GM21381 (cell line): ENCODE measurements at regions not wholly inside any gene's neighbourhood (a gene's known extent, or its start where the extent isn't known, plus 50 kb on each side); places are given as distances from the start of the nearest gene placed in this dataset.
A peak's percentile ranks its signal among the peaks of the same experiment; 100 is the strongest.
"Not testable (repeated sequence)": the region's sequence is repeated elsewhere in the genome, so short reads cannot be mapped to it uniquely, and the experiment has no call there.

ENCODE experiments used
- ATAC-seq: cut with Tn5 transposase; IDR thresholded peaks from one replicate; pipeline ENCODE4 v1.9.1; 2021; ENCODE audit warnings: mild to moderate bottlenecking, moderate library complexity; ENCODE audit not compliant: unreplicated experiment

DNA sequence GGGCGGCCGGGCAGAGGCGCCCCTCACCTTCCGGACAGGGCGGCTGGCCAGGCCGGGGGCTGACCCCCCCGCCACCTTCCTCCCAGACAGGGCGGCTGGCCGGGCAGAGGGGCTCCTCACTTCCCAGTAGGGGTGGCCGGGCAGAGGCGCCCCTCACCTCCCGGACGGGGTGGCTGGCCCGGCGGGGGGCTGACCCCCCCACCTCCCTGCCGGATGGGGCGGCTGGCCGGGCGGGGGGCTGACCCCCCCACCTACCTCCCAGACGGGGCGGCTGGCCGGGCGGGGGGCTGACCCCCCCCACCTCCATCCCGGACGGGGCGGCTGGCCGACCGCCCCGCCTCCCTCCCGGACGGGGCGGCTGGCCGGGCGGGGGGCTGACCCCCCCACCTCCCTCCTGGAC, 1615.5 kb upstream of the C9orf72 start:
- not testable (repeated sequence) for ATAC-seq

DNA sequence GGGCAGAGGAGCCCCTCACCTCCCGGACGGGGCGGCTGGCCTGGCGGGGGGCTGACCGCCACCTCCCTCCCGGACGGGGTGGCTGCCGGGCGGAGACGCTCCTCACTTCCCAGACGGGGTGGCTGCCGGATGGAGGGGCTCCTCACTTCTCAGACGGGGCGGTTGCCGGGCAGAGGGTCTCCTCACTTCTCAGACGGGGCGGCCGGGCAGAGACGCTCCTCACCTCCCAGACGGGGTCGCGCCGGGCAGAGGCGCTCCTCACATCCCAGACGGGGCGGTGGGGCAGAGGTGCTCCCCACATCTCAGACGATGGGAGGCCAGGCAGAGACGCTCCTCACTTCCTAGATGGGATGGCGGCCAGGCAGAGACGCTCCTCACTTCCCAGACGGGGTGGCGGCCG, 1615.9 kb upstream of the C9orf72 start:
- not testable (repeated sequence) for ATAC-seq

DNA sequence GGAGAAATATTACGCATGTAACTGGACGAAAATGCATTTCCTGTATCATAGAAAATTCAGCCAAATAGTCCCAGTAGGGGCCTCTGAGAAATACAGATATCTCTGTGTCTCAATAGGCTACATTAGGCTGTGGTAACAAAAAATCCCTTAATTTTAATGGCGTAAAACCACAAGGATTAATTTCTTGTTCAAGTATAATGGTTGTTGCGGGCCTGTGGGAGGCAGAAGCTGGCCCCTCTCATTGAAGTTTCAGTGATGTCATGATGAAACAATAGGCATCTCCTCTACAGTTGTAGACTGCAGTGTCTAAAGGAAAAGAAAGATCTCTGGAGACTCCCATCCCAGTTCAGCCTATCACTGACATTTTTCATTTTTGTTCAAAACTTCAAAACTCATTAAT, 1625.6 kb upstream of the C9orf72 start:
- ATAC-seq = no peak

DNA sequence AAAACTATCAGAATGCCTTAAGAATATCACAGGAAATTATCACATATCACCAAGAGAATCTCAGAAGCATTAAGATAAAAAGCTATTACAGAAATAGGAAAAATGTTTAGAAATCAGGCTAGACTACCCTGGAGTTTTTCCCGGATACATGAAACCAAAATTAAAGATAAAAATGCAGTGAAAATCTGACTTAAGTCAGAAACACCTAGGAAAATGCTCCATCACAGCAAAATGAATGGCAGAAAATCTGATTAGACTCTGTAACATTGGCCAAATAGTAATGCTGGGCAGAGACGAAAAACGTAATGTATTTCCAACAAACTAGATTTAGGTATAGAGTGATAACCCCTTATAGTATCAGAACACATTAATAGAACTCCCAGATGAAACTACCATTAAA, 1626.7 kb upstream of the C9orf72 start:
- ATAC-seq = no peak

DNA sequence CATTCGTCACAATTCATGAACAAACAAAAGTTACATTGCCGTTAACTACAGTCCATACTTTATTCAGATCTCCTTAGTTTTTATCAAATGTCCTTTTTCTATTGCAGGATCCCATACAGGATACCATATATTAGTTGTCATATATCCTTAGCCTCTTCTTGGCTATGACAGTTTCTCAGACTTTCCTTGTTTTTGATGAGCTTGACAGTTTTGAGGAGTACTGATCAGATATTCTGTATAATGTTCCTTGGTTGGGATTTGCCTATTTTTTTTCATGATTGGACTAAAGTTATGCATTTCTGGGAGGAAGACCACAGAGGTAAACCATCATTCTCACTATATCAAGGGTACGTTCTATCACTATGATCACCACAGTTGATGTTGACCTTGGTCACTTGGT, 1627.4 kb upstream of the C9orf72 start:
- no peak for ATAC-seq

DNA sequence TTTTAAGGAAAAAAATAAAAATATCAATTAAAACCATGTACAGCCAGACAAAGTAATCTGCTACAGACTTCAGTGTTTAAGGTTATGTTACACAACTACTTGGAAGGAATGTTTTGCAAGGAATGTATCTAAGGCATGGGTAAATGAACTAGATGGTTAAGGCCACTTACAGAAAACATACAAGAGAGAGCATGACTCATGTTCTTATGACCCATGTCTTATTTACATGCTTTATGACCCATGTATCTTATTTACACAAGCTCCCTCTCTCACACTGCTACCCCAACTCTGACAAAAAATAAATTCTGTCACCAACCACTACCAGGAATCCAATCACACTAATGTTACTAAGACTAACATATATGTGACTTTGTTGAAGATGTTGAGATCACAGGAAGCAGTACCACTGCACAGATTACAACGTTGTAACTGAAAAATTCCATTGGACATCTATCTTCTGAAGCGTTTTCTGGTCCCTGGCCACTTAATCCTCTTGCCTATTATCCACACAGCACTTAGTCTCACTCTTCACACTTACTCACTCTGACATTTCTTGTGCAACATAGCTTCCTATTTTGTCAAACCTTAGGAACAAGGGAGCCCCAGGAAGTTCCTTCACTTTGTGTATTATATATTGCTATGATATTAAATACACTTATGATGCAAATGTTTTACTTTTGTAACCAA, 1630.1 kb upstream of the C9orf72 start:
- ATAC-seq = no peak

DNA sequence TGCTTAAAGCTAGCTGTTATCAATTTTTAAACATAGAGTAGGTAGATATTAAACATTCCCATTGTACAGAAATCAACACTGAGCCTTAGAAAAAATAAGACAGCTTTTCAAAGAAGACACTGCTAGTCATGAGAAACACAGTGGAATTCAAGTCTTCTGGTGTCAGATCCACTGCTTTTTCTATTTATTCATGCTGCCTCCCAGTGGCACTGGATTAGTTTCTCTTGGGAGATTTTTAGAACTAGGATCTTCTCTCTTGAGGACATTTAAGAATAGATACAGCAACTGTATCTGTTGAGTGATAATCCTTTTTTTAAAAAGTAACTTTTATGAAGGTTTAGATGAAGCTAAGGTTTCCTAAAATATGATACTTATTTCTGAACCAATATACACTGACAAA, 1635.4 kb upstream of the C9orf72 start:
- no peak for ATAC-seq

DNA sequence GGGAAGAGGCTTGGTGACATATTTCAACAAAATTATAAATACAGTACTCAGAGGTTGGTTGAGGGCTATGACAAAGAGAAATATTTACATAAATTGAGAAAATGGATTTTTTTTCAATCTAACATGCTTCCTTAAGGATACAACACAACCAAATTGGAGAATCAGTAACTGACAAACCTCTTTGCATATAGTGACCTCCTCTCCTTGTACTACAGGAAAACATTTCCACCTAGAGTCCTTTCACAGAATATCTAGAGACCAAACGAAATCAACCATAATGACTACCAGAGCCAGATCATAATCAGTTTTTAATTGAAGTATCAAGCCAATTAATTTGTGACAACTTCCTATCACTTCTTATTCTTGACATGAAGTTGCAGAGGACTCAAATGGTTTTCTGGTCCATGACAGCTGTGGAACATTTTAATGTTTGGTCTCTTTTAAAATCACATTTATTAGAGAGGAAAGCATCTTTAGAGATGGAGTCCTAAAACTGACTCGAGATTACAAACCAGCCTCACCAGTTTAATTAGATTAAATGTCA, 1636.5 kb upstream of the C9orf72 start:
- no peak for ATAC-seq

DNA sequence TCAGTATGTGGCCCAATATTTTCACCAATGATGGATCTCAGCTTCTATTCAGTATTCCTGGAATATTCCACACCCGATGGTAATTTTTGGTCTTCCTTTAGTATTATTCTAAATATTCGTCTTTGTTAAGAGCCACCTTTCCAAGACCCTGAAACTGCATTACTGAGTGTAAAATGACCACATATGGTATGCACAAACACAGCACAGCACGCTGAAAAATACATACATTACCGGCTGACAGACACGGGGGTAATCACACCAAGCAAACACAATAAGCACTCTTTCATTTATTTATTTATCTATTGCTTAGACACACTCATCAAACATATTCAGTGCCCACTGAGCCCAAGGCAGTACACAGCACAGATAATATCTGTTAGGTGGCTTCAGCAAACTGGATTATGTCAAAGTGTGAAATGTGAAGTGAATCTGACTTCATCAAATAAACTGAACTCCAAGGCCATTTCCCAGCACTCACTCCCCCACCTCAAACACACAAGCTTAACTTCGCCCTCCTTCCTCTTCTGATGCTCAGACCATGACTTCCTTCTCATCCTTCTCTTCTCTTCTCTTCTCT, 1637.8 kb upstream of the C9orf72 start:
- no peak for ATAC-seq

DNA sequence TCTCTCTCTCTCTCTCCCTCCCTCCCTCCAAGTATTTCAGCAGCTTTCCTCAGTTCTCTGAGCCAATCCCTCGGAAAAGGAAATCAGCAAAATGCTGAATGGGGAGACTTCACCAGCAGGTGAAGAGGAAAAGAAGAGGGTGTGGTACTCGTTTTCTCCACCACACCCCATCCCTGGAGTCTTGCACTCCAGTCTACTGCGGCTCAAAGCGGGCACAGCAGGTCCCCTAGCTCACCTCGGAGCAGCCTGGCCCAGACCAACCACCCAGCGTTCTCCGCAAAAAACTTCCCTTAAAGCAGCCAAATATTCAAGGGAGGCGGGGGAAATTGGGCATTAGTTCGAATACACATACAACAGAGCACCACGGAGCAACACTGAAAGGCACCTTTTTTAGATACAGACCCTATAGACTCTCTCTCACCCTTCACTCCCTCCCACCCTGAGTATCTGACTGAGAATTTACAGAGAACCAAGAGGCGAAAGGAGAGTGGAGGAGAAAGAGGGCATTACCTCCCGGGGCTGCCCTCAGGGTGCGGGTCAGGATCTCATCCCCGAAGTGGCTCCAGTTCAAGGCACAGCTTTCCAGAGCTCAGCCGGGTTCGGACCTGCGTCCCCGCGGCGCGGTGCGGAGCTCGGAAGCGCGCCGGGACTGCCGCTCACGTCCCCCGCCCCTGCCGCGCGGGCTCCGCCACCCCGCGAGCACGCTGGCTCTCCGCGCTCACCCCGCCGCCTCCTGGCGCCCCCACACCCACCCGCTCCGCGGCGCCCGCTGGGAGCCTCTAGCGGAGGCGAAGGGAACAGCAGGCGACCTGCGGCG, 1638.5 kb upstream of the C9orf72 start:
- ATAC-seq = peak; percentile 91

DNA sequence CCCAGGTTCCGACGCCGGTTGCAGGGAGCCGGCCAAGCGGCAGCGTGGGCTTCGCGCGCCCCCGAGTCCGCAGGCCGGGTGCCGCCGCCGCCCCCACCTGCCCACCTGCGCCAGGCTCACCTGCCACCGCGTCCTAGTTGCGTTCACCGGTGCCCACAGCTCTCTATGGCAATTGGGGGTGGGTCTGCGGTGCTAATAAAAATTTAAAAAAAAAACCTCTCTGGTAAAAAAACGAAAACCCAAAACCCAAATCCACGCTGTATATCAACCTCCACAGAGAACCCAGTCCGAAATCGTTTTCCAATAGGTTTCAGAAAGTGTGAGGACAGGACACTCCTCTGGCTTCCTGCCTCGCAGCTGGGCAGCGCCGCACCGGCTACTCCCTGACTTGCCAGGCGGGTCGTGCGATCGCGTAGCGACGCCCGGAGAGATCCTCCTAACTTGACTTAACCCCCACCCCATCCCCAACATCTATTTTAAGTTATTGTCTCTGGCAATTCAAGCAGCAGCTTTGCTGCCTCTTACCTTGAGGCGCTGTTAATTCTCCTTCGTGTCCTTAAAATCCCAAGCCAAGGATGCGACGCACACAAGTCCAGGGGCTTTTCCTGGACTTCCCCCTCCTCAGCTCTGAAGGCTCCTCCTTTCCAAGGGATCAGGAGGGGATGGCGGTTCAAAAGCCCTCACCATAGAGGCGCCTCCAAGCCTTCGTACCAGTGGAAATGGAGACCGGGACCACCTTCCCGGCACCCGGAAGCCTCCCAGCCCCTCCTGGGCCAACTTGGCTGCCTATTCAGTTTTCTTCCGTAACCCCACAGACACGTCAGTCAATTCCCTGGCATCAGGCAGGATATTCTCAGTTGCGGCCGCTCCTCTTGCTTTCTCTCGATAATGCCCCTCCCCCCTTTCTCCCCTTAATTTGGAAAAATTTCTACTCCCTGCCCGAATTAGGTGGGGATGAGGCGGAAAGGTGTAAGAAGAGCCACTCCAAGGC, 1639.4 kb upstream of the C9orf72 start:
- no peak for ATAC-seq

DNA sequence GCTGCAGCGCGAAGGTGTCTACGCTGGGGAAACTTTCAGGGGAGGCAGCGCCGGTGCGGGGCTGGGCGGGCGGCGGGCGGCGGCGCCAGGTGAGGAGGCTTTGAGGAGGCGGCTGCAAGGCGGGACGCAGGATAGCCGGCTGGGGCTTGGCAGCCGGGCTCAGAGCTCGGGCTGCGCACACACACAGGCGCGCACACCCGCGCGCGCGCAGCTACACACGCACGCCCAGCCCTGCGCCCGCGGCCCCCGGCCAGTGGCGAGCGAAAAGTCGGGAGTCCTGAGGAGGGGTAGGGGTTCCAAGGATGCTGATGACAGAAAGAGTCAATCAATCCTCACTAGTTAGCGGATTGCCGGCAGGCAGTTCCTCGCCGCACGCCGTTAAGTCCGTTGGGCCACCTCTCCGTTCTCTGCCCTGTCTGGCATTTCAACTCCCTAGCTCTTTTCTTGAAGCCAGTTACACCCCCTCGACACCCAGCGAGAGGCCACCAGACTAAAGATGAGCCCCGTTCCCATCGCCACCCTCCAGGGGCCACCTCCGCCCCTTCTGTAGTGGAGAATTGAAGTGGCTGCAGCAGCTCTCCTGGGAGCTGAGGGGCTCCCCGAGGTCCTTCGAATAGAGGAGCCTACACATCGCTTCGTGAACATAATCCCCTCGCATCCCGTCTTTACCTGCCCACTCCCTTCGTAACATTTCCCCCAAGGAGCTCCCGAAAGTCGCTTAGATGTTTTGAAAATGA, 1640.3 kb upstream of the C9orf72 start, which contains the start of gene LINGO2:
LINGO2 (minus strand) TSS at position 185 of the 737 bp plus-strand sequence.
- ATAC-seq = no peak

DNA sequence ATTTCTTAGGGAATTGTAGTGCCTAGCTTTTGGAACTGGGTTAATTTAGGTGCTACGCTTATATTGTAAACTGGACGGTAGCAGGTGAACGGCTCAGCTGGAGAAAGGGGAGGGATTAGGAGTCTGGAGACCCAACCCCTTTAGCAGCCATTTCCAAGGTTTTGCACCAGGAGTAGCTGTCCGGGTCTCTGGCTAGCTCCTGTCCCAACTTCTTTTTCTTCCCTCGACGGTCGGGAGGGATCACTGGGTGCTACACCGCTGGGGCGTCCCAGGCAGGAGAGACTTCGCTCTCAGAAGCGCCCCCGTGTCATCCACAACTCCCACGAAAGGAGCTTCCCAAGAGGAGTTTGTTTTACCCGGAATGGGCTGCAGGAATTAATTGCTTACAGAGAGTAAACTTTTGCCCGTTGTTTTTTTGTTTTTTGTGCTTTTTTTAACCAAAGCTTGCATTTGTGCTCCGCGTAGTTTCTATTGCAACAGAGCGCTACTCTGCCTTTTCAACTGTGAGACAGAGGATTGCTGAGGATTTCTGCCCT, 1640.9 kb upstream of the C9orf72 start:
- ATAC-seq = no peak

DNA sequence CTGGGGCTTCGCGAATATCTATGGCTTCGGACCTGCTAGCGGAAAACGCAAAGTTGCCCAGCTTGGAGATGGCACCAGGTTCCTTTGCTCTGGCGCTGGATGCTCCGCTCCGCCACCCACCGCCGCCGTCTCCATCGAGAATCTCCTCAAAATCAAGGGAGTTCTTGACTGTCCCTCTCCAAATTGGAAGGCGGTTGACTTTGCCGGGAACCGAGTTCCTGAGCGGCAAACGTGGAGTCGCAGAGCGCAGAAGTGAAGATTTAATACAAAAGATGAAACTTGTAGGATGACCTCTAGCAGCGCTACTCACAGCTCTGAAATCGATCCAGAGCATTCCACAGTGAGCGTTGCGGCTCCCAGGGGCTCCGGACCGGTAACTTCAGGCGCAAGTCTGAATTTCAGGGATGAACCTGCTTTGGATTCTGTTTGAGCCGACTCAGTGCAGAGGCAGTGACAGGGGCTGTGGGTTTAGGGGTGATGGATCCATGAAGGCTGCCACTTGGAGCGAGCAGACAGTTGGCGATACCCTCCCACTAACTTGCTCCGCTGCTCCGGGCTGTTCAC, 1641.5 kb upstream of the C9orf72 start:
- ATAC-seq = no peak

DNA sequence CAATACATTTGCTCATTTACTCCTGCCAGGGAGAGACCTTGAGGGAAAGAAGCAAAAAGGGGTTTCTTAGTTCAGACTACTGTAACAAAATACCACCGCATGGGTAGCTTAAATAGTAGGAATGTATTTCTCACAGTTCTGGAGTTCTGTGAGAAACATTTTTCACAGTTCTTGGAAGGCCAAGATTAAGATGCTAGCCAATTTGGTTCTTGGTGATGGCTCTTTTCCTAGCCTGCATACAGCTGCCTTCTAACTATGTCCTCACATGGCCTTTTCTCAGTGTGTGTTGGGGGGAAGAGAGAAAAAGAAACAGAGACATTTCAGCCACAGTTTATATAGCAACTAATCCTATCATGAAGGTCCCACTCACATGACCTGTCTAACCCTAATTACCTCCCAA, 1644.7 kb upstream of the C9orf72 start:
- ATAC-seq = no peak

DNA sequence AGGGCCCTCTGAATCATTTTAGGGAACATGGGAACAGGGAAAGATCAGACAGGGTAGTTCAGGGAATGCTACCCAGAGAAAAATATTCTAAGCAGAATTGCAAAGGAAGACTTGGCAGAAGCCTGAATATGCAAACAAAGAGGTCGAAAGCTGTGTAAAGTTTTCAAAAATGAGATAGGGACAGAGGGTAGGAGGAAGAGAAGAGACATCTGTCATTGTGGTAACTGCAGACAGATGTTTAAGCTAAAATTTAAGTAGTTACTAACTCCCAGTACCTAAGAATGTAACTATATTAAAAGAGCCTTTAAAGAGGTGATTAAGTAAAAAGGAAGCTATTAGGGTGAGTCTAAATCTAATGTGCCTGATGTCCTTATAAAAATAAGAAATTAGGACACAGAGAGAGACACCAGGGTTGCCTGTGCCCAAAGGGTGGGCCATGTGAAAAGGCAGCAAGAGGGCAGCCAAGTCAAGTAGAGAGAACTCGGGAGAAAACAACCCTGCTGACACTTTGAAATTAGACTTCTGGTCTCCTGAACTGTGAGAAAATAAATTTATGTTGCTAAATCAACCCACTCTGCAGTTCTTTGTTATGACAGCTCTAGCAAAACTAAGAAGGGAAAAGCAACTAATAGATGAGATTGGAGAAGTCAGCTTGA, 1647.4 kb upstream of the C9orf72 start:
- ATAC-seq = no peak

DNA sequence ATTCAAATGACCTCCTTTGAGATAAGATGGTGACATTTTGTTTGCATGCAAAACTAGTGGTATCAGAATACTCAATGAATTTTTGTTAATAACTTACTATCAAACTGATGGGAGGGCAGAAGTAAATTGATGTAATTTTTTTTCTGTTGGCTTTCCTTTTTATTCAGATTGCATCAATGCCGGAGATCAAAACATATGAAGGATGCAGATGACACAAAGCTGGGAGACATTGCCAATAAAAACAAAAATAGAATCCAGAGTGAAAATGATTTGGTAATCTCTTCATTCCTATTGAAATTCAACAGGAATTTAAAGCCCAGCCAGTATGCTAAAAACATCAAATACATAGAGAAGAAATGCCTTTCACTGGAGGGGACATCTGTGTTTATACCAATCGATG, 1655.3 kb upstream of the C9orf72 start:
- no peak for ATAC-seq

DNA sequence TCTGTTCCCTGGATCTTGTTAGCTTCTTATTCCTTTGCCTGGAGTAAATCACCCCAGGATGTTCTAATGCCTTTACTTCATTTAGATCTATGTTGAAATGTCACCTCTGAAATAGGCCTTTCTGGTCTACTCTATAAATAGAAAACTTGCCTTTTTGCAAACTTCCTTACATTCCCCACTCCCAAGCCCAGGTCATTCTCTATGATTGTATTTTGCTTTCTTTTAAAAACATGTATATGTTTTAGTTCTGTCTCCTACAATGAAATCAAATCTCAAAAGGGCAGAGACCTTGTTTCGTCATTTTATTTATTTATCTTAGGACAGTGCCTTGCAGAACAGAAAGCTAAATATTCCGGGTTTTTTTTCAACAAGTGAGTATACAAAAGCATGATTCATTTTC, 1657.7 kb upstream of the C9orf72 start:
- ATAC-seq = no peak

DNA sequence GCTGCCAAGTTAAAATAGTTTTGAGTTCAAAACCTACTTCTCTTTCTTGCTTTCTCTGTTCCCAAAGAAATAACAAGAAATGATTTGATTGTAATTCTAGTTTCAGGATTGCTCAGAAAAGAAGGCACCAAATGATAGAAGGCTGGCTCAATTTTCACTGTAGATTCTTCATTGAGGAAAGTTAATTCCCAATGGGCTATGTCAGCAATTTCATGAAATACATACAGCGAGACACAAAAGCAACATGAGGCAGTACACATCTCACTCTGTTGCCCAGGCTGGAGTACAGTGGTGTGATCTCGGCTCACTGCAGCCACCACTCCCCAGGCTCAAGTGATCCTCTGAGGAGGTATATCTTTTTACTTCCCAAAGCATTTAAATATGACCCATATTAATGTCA, 1659.9 kb upstream of the C9orf72 start:
- no peak for ATAC-seq
